Psoas muscle (tissue), 7 donors: ENCODE measurements at regions not wholly inside any gene's neighbourhood (a gene's known extent, or its start where the extent isn't known, plus 50 kb on each side); places are given as distances from the start of the nearest gene placed in this dataset.

Experiments
- ATAC-seq, 4 donors: fragments of 200-7000 bp; cut with Tn5 transposase; one replicate each; pipeline ENCODE4 v1.9.1; 2020; ENCODE audit warnings: moderate library complexity in 3 of 4, mild to moderate bottlenecking in 2 of 4
- DNase-seq, 2 donors: peaks; one replicate each; pipeline ENCODE4 v3.0.0-alpha.2; 2020
- H3K27ac ChIP-seq: fragments of 200-600 bp; one replicate; pipeline ENCODE4 v1.8.0; 2022
- H3K27me3 ChIP-seq, 3 donors: fragments of 200-600 bp in 1 of 3; one replicate each; pipeline versions ENCODE4 v1.6.1 to v1.8.0; 2013 to 2022; ENCODE audit warnings: low read length in 2 of 3, mild to moderate bottlenecking in 2 of 3, moderate library complexity in 1 of 3; ENCODE audit not compliant: insufficient read depth in 3 of 3
- H3K36me3 ChIP-seq, 2 donors: fragments of 200-600 bp in 1 of 2; one replicate each; pipeline versions ENCODE4 v1.6.1 to v1.8.0; 2013 to 2022; ENCODE audit warnings: low read depth in 1 of 2, mild to moderate bottlenecking in 1 of 2, moderate library complexity in 1 of 2; ENCODE audit not compliant: insufficient read depth in 1 of 2
- H3K4me1 ChIP-seq: fragments of 200-600 bp; one replicate; pipeline ENCODE4 v1.8.0; 2022
- H3K4me3 ChIP-seq: fragments of 200-600 bp; one replicate; pipeline ENCODE4 v1.8.0; 2022; ENCODE audit warnings: mild to moderate bottlenecking
- H3K9me3 ChIP-seq: fragments of 200-600 bp; one replicate; pipeline ENCODE4 v1.8.0; 2022
- WGBS, 3 donors: extraction: QIAGEN DNeasy Blood & Tissue Kit; methylation state at CpG; one replicate each; pipeline versions ENCODE4 v1.1.6 to v1.1.7; 2013; 5-methylcytosine and 5-hydroxymethylcytosine counted together
- intact Hi-C, 2 donors: fragments of 100-400 bp; cut with DNase I; formaldehyde crosslinking; loops; one replicate each; pipeline versions ENCODE4 v1.11.0 to v1.14.2; 2022
- TF ChIP-seq, protein P1 (sequence below): fragments of 200-600 bp; IDR thresholded peaks from one replicate; pipeline ENCODE4 v1.8.0; 2022; ENCODE audit warnings: antibody characterized with exemption
- donor health status: healthy with polysubstance abuse.
- donor health status: DM: no; HTN: no; CAD: no; lungs with moderate emphysema.
- donor health status: Bipolar disorder and iron deficiency.
- donor health status: healthy.
- donor health status: DM: yes; HTN: yes; CAD: no.
- donor health status: DM: no; HTN: no; CAD: no.
- donor health status: DM: yes; HTN: yes; CAD: no.

DNA sequence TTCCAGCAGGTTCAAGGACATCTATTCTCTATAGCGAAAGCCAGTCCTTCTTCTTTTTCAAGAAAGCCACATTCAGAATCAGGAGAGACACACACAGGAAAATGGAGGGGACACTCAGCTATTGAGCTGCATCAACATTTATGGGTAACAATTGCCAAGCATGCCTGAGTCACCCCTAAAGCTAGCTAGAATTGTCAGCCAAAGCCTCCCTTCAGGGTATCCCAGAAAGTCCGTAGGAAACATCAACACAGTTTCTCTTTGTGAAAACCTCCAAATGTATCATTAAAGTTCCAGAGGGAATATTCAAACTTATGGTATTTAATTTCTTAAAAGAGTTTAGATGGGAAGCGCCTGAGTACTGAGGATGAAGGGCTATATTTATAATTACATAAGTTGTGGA lies 331.1 kb upstream of the SLC7A11 start:
- H3K9me3 ChIP-seq: peaks cover 12% of the 10 kb centered on the region
- no peaks in the 10 kb centered on the region for H3K4me1 ChIP-seq
- TF ChIP-seq, protein P1, sequence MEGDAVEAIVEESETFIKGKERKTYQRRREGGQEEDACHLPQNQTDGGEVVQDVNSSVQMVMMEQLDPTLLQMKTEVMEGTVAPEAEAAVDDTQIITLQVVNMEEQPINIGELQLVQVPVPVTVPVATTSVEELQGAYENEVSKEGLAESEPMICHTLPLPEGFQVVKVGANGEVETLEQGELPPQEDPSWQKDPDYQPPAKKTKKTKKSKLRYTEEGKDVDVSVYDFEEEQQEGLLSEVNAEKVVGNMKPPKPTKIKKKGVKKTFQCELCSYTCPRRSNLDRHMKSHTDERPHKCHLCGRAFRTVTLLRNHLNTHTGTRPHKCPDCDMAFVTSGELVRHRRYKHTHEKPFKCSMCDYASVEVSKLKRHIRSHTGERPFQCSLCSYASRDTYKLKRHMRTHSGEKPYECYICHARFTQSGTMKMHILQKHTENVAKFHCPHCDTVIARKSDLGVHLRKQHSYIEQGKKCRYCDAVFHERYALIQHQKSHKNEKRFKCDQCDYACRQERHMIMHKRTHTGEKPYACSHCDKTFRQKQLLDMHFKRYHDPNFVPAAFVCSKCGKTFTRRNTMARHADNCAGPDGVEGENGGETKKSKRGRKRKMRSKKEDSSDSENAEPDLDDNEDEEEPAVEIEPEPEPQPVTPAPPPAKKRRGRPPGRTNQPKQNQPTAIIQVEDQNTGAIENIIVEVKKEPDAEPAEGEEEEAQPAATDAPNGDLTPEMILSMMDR: no peak
- WGBS, 3 donors: 45 to 46% (median 45%) methylated on average over 3 of the region's 3 CpGs
- H3K27me3 ChIP-seq: no peaks in the 10 kb centered on the region
- no peak overlapping the region for H3K27ac ChIP-seq
- DNase-seq: no peak
- no peak for ATAC-seq
- intact Hi-C loops: no loop called here
- H3K4me3 ChIP-seq: no peak overlapping the region
- H3K36me3 ChIP-seq: no peaks in the 10 kb centered on the region

DNA sequence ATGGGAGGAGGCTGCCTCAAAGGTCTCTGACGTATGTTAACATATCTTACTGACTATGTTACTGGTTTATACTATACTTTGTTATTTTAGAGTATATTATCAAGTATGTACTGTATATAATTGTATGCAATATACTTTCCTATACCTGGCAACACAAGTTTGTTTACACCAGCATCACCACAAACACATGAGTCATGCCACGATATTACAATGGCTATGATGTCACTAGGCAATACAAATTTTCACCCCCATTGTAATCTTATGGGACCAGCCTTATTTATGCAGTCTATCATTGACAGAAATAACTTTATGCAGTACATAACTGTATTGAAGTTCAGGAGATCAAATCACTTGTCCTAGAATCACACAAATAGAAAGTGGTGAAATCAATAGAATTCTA lies 329.9 kb upstream of the SLC7A11 start:
- WGBS, 3 donors: 81 to 85% (median 82%) methylated on average over 2 of the region's 2 CpGs
- no peak for ATAC-seq
- H3K27me3 ChIP-seq: no peaks in the 10 kb centered on the region
- H3K27ac ChIP-seq: no peak overlapping the region
- H3K4me1 ChIP-seq: no peaks in the 10 kb centered on the region
- intact Hi-C loops: no loop called here
- no peak overlapping the region for H3K4me3 ChIP-seq
- DNase-seq: no peak
- H3K9me3 ChIP-seq: peaks cover 4% of the 10 kb centered on the region
- TF ChIP-seq, protein P1: no peak
- no peaks in the 10 kb centered on the region for H3K36me3 ChIP-seq

DNA sequence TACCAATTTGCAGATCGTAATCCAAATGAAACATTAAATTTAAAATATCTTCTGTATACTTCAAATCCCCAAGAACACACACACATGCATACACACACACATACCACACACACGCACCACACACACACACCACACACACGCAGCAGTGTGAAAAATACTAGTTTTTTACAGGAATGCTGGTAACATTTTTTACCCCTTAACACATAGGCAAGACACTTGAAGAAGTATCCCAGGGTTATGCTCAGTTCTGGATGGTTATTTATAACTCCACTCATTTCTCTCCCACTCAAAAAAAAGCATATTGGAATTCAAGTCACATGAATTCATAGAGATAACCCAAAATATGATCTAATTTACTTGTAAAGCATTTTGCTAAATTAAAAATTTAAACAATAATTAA lies 325.5 kb upstream of the SLC7A11 start:
- Histone ChIP-seq H3K36me3 (no peaks in the 10 kb centered on the region), H3K4me1 (no peaks in the 10 kb centered on the region), H3K9me3 (no peaks in the 10 kb centered on the region), H3K27me3 (no peaks in the 10 kb centered on the region), H3K4me3 (no peak overlapping the region), H3K27ac (no peak overlapping the region)
- ATAC-seq (no peak), DNase-seq (no peak)
- WGBS, 3 donors: 67 to 80% (median 72%) methylated on average over 3 of the region's 3 CpGs
- intact Hi-C loops: no loop called here
- TF ChIP-seq, protein P1: no peak

GRCh38 chr4:138565576-138565975 lies 323.4 kb upstream of the SLC7A11 start:
- ATAC-seq: no peak
- H3K4me1 ChIP-seq: no peaks in the 10 kb centered on the region
- H3K27me3 ChIP-seq: no peaks in the 10 kb centered on the region
- H3K4me3 ChIP-seq: no peak overlapping the region
- DNase-seq: no peak
- intact Hi-C loops: no loop called here
- no peaks in the 10 kb centered on the region for H3K36me3 ChIP-seq
- TF ChIP-seq, protein P1: no peak
- no peaks in the 10 kb centered on the region for H3K9me3 ChIP-seq
- WGBS, 3 donors: 86 to 91% (median 89%) methylated on average over 4 of the region's 4 CpGs
- H3K27ac ChIP-seq: no peak overlapping the region

DNA sequence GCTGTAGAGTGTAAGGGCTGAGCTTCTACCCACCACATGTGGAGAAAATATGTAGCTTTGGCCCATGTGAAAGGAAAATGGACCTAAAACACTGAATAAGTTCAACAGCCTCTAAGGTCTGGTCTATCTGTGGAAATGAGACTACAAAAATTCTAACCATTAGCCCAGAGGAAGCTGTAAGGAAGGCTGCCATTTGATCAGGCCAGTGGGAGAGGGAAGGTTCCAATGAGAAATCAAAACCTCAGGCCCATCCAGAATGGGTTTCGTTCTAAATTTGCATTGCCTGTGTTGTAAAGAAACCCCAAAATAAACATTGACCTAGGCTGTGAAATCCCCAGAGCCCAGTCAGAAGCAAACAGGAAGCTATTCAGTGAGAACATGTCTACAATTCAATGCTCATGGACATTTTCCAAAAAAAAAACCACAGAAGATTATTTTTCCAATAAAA lies 320.4 kb upstream of the SLC7A11 start:
- ATAC-seq (no peak), DNase-seq (no peak)
- H3K4me3 ChIP-seq: no peak overlapping the region
- H3K4me1 ChIP-seq: no peaks in the 10 kb centered on the region
- intact Hi-C loops: no loop called here
- TF ChIP-seq, protein P1: no peak
- no peak overlapping the region for H3K27ac ChIP-seq
- H3K36me3 ChIP-seq: no peaks in the 10 kb centered on the region
- no peaks in the 10 kb centered on the region for H3K9me3 ChIP-seq
- no peaks in the 10 kb centered on the region for H3K27me3 ChIP-seq
- WGBS, 3 donors: 24 to 35% (median 33%) methylated on average over 1 of the region's 1 CpG
